HL-60 (cell line): ENCODE measurements at regions not wholly inside any gene's neighbourhood (a gene's known extent, or its start where the extent isn't known, plus 50 kb on each side); places are given as distances from the start of the nearest gene placed in this dataset.

Experiments
- DNase-seq, 2 experiments: peaks; one replicate each; pipeline ENCODE4 v3.0.0-alpha.2; 2010 to 2020; ENCODE audit warnings: low read depth in 1 of 2, low spot score in 1 of 2
- H3K27ac ChIP-seq: fragments of 250-450 bp; sonication (Bioruptor Pico); replicated peaks from 2 replicates; pipeline ENCODE4 v1.5.1; 2020; ENCODE audit warnings: mild to moderate bottlenecking, moderate library complexity
- H3K27me3 ChIP-seq: fragments of 250-450 bp; sonication (Bioruptor Pico); 2 replicates; pipeline ENCODE4 v1.5.1; 2021; ENCODE audit warnings: mild to moderate bottlenecking, moderate library complexity; ENCODE audit not compliant: insufficient read depth, poor library complexity, severe bottlenecking
- H3K4me3 ChIP-seq: replicated peaks from 2 replicates; pipeline ENCODE4 v1.5.1; 2011; ENCODE audit warnings: mild to moderate bottlenecking, control low read depth, low read length; ENCODE audit not compliant: insufficient read depth
- CTCF ChIP-seq: IDR thresholded peaks from one replicate; pipeline ENCODE4 v1.5.1; 2011; ENCODE audit warnings: low read length, control low read depth, inconsistent platforms; ENCODE audit not compliant: insufficient read depth
- GABPA ChIP-seq: IDR thresholded peaks from 2 replicates; pipeline ENCODE4 v1.6.1; 2012; ENCODE audit warnings: low read depth
- POLR2AphosphoS5 ChIP-seq: IDR thresholded peaks from 2 replicates; pipeline ENCODE4 v1.6.1; 2012; ENCODE audit warnings: low read depth
- REST ChIP-seq: IDR thresholded peaks from 2 replicates; pipeline ENCODE4 v1.6.1; 2012; ENCODE audit warnings: low read depth; ENCODE audit not compliant: insufficient replicate concordance
- SPI1 ChIP-seq: IDR thresholded peaks from 2 replicates; pipeline ENCODE4 v1.6.1; 2012; ENCODE audit warnings: low read depth, mild to moderate bottlenecking, borderline replicate concordance

GRCh38 chr4:160296476-160296875, 1193.6 kb downstream of the RAPGEF2 start:
- no peaks in the 10 kb centered on the region for H3K27me3 ChIP-seq
- no peak overlapping the region for H3K4me3 ChIP-seq
- DNase-seq = no peak
- H3K27ac ChIP-seq = no peak overlapping the region
- TF ChIP-seq SPI1 = no peak

DNA sequence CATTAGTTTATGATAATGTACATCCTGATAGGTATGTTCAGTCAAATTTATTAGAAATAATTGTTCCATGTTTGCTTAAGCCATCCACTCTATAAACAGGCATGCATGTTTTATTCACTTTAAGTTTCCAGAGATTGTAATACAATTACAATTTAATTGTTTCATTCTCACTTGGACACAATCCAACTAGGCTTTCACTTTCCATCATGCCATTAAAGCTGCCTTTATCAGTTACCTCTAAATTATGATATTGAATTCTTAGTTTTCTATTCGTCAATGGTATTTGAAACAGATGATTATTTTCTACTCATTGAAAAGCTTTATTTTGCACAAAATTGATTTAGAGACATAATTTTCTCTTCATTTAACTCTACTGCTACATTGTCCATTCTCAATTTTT, 1196.3 kb downstream of the RAPGEF2 start:
- Histone ChIP-seq H3K27ac (no peak overlapping the region), H3K27me3 (no peaks in the 10 kb centered on the region), H3K4me3 (no peak overlapping the region)
- DNase-seq = no peak
- TF ChIP-seq REST (no peak), SPI1 (no peak), GABPA (no peak), CTCF (no peak), POLR2AphosphoS5 (no peak)

DNA sequence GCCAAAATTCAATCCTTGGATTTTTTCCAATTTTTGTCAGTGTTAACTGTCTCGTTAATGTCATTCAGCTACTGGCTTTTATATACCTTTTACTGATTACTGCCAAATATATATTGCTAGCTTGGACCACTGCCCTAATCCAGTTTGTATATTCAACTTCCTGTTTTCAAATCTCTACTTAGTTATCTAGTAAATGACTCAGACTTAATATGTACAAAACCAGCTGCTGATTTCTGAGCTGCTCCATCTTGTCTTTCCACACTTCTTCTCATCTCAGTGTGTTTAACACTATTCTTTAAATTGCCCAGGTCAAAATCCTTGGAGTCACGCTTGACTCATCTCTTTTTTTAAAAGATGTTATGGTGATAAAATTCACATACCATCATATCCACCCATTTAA, 1196.7 kb downstream of the RAPGEF2 start:
- Histone ChIP-seq H3K4me3 (no peak overlapping the region), H3K27me3 (no peaks in the 10 kb centered on the region), H3K27ac (no peak overlapping the region)
- TF ChIP-seq SPI1 (no peak), GABPA (no peak), POLR2AphosphoS5 (no peak), REST (no peak), CTCF (no peak)
- no peak for DNase-seq

DNA sequence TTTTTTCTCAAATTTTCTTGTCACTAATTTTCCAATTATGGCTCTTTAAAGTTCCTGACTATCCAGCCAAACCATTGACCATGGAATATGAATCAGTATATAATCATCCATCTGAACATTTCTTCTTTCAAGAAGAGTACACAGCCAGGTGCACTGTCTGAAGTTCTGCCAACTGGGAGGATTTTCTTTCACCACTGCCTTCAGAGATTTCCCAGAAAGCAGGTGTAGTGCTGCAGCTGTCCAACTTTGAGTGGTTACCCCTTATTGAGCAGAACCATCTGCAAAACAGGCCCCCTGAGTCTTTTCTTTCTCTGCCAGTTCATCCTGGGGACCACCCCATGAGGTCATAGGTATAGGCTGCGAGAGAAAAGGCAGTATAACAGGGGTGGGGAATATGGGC, 1213.2 kb downstream of the RAPGEF2 start:
- no peak overlapping the region for H3K4me3 ChIP-seq
- no peaks in the 10 kb centered on the region for H3K27me3 ChIP-seq
- TF ChIP-seq SPI1 (no peak), GABPA (no peak), POLR2AphosphoS5 (no peak), REST (no peak), CTCF (no peak)
- no peak for DNase-seq
- H3K27ac ChIP-seq = no peak overlapping the region
